Stimulated activated CD8-positive, alpha-beta memory T cell treated with anti-CD3 and anti-CD28 coated beads, Interleukin-15, amount 100 ng/mL, for 1 hour (primary cell): ENCODE measurements at regions not wholly inside any gene's neighbourhood (a gene's known extent, or its start where the extent isn't known, plus 50 kb on each side); places are given as distances from the start of the nearest gene placed in this dataset.

ENCODE experiments used
- DNase-seq: peaks from one replicate; pipeline ENCODE4 v3.0.0-alpha.2; 2020; ENCODE audit warnings: low read depth

DNA sequence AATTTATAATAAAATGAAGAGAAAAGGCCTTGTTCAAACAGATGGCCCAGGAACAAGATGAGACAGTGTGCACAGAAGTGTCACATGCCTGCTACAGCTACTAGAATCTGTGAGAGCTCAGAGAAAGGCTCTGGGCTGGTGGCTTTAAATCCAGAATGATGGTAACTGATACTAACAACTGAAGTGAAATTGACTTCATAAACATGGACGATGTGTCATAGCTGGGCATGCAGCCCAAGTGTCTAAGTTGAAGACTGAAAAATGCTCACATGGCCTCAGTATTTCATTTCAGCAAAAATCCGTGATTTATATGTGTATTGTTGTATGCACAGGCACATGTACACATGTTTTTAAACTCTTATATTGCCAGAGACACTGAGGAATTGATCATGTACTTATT is 208.3 kb upstream of the RUNX1 start:
- no peak for DNase-seq

DNA sequence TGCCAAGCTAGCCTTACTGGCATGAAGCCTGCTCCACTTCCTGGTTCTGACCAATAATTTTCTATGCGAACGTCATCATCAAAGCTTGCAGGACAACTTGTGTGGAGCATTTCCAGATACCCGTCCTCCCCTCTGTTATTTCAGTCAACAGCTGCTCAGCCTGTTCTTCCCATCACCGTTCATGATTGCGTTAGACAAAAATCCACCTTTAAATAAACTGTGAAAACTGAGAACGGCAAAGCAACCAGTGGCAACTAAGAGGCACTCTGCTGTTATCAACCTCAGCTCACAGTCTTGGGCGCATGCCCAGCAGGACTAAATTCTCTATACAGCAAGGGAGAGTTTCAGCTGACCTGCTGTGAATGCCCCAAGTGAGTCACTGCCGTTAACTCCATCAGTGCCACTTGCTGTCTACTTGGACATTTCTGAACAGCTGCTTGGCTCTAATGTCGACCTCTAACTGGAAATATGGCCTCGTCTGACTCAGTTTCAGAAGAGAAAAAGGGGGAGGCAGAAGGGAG is 207.4 kb upstream of the RUNX1 start:
- DNase-seq: no peak

DNA sequence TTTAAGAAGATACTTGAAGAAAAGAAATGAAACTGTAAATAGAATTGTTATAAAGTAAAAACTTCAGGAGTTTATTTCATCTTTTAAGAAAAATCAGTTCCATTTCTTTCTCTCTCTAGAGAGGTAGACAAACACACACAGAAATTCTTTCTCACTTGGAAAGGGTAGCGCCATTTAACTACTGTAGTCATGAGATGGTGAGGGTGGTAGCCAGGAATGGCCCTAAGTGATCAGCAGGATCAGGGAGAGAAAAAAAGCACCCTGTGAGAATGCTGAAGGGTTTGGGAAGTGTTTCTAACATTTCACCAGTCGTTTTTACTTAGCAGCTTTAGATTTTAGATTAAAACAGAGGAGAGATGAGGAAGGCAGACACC is 205.7 kb upstream of the RUNX1 start:
- DNase-seq: no peak

DNA sequence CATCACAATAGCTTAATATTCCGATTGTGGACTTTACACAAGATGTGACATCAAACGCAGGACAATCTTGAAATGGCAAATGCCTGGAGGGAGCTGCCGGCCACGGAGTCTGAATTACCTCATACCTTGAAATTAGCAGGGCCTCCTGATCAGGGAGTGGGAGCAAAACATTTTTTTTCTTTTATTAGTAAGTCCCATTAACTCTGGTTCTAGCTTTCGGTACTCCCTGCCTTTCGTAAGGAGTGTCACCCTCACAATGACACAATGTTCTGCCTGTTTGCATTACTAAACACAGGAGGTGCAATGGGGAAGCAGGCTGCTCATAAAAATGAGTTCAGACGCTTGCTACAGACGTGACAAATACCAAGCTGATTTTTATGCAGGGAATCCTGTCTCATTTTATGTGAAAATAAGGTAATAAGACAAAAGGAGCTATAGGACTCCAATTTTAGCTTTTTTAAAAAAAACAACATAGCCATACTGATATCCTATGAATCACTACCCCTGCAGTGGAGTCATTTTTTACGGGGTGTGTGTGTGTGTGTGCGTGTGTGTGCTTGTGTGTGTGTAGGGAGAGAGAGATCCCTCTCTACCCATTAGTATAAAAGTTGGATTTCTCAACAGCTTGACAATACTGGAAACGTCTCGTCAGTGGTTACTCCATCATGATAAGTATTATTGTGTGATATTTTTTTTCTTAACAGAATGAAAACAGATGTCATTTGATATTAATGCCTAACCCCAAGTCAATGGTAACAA is 205.1 kb upstream of the RUNX1 start:
- DNase-seq: no peak

DNA sequence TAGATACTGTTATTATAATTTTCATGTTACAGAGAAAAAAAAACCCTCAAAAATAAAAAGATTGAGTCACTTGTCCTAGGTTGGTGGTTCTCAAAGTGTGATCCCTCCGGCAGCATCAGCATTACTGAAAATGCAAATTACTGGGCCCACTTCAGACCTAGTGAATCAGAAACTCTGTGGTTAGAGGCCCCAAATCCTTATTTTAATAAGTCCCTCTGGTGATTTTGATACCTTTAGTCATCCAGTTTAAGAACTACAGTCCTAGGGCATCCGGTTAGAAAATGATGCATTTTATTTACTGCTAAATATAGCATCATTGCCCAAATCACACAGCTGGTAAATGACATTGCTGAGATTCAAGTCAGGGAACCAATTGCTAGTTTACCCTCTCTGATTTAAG is 203.7 kb upstream of the RUNX1 start:
- DNase-seq: no peak

DNA sequence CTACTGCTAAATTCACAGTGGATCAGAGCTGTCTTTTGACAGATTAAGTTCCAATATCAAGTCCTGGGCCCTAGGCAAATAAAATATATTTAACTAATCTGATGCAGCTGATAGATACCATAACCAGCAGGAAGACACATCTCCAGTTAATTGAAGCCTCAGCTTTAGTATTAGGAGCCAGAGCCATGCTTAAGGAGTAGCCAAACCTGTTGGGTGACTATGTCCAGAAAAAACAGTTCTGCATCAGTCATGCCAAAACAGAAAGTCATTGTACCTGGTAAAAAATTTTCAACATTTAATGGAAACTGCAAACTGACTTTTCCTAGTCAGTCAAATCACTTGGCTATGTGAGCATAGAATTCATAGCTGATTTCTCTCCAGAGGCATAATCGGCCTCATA is 200.5 kb upstream of the RUNX1 start:
- DNase-seq: no peak

DNA sequence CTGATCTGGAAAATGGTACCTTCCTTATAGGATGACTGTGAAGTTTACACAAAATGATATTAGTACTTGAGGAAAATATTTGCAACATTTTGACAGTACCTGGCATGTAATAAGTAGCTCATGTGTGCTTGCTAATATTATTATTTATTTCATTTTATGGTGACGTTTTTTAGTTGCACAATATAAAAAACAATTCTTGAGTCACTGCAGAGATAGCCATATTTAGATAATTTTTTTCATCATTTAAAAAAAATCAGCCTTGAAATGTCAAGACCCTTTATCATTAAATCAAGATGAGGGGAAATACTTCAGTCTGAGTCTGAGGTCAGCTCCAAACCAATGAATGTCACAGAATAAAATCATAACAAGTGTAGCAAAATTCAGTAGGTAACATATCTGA is 196.8 kb upstream of the RUNX1 start:
- no peak for DNase-seq

DNA sequence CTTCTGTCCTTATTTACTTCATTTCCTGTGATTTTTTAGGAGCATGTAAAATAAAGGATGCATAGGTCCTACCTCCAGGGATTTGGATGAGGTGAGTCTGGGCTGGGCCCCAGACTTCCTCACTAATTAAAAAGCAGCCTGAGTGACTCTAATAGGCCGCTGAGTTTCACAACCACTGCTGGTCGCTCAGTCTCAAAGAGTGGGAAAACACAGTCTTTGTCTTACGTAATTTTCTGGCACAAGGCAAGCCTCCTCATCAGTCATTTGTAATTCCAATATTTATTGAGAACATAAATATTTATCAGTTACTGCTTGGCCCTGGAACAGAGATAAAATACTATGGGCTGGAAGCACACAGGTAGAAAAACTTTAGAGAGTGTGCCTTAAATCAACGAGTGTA is 195.4 kb upstream of the RUNX1 start:
- DNase-seq: no peak

DNA sequence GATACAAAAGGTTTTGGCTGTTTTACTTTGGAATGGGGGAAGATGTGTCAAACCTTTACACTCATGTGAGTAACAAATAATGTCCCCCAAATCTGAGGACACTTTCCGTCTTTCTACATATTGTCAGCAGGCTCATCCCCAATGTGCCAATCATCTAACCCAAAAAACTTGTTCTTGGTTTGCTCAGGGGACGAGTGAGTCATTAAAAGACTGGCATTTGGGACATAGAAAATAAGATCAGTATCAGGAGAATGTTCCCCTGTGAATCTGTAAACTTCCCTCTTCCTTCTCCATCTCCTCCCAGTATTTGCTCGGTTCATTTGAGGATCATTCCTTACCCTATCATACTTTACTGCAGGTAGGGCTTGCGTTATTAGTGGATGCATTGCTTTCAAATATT is 194.1 kb upstream of the RUNX1 start:
- no peak for DNase-seq

DNA sequence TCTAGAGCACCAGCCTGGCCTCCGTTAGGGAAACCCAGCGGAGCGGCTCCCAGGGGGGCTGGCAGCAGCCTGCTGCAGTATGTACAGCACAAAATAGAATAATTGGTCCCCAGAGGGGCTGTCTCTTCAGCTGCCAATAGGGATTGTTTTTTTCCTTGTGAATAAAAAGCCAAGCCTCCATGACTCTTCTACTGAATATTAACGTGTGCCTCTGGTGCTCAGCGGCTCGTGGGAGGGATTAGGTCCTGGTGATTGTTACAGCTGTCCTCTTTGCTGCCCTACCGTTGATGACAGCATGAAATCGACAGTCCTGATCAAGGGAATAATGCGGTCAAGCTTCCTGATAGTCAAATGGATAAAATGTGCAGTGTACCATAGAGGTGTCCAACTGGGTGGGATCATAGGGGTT is 190.7 kb upstream of the RUNX1 start:
- no peak for DNase-seq

DNA sequence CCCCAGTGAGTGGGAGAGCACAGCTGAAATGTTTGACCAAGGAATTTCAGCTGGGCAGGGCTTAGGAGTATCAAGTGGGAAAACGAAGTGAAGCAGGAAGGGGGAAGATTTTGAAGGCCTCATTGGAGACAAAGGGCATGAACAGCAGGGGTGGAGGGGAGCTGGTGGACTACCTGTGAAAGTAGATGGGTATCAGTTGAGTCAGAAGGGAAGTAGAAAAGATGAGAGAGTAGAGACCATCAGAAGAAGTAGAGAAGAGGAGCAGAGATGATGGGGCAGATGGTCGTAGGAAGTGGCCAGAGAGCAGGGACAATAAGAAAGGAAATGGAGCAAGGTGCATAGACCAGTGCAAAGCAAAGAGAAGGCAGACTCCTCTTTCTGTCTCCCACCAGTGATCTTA is 189.0 kb upstream of the RUNX1 start:
- no peak for DNase-seq

DNA sequence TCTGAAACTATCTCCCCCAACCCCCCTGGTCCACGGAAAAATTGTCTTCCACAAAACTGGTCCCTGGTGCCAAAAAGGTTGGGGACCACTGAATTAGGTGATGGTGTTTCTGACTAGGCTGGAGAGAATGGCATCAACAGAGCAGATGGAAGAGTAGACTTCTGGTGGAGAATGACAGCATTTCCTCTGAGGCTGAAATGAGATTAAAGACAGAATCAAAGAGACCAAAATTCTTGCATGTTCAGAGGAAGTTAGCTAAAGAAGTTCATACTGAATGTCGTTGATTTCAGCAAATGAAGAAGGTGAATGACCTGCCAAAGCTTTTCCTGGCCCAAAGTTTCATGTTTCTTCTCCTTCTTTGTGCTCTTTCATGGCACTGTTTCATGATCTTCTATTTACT is 188.2 kb upstream of the RUNX1 start:
- no peak for DNase-seq

DNA sequence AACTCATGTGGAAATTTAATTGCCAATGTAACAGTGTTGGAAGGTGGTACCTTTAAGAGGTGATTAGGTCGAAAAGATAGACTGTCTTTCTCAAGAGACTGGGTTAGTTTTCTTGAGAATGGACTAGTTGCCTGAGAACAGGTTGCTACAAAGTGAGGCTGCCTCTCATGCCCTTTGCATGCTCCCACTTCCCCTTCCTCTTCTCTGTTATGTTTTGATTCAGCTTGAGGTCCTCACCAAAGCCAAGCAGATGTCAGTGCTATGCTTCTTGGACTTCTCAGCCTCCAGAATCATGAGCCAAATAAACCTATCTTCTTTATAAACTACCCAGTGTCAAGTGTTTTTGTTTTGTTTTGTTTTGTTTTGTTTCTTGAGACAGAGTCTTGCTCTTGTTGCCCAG is 187.0 kb upstream of the RUNX1 start:
- no peak for DNase-seq

DNA sequence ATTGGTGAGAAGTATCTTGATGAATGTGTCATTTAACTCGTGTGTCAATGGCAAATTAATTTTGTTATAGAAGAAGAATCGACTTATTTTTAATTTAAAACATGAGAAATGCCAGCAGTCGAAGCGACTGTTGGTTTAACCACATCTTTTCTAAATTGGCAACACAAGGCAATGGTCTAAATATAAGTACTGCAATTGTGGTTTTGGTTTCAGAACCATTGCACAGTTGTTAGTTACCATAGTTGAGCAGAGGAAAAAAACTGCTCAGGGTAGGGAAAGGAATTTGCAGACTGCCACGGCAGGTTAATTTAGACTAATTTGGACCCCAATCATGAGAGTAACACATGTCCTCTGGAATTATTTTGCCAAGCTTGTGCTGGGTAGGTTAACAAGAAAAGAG is 185.6 kb upstream of the RUNX1 start:
- no peak for DNase-seq

DNA sequence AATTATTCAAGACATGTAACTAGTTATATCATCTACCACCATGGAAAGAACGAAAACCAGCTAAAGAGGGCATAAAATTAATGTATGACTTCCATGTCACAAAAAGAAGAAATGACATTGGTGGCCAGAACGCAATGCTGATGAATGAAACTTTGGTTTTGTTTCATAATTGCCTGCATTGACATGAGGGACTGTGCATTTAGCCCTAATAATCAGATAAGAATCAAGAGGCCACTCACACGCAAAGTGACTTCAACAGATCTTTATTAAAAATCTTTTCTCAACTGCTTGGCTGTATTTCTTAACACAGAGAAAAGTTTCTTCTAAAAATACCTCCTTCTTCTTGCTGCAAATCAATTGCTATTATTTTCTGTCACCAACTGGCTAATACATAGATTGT is 184.7 kb upstream of the RUNX1 start:
- DNase-seq: no peak

DNA sequence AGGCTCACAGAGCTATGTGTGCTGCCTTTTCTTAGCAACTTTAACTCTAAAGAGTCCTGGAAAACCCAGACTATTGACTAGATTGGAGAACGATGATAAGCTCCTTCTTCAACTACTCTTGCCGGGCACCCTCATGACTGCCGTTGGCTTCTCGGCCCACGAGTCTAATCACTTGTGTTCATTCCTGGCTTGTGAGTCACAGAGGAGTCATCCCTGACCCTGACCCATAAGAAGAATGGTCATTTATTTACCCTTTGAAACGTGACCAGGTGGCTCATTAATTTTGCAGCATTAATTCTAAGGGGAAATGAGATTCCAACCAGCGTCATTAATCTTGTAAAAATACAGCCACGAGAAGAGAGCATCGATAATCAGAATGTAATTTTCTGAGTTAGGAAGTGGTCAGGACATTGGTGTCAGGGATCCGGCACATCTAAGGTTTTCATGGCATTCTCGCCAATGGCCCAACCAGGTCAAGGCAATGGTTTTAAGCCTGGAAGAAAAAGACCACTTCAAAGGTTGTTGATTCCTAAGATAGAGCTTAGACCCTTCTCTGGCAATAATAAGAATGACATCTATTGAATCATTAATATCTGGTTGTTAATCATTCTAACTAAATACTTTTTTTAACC is 183.6 kb upstream of the RUNX1 start:
- DNase-seq: no peak

DNA sequence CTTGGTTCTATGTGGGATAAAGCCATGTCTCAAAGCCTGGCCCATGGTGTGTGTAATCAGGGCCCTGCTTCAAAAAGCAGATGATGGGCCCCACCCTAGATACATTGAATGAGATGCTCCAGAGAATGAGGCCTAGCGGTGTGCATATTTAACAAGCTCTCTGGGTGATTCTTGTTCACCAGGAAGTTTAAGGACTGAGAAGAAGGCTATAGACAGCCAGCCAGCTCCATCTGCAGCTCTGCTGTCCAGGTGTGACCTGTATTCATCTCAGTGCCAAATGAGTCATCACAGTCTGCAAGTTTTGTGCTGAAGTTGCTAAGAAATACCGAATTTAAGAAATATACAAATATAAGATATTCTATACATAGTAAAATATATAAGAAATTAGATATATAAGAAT is 182.0 kb upstream of the RUNX1 start:
- no peak for DNase-seq

DNA sequence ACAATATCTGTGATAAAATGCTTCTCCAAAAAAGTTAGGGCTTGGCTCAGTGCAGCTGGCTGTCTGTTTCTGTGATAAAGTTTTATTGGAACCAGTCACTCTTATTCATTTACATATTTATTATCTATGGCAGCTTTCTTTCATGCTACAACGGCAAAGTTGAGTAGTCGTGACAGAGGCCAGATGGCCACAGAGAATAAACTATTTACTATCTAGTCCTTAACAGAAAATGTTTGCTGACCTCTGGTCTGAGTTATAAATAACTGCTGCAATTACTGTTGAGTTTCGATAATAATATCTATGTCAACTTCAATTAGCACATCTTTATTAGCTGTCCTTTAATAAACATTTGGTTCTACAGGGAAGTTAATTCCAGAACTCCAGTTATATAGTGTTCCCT is 180.2 kb upstream of the RUNX1 start:
- DNase-seq: no peak

DNA sequence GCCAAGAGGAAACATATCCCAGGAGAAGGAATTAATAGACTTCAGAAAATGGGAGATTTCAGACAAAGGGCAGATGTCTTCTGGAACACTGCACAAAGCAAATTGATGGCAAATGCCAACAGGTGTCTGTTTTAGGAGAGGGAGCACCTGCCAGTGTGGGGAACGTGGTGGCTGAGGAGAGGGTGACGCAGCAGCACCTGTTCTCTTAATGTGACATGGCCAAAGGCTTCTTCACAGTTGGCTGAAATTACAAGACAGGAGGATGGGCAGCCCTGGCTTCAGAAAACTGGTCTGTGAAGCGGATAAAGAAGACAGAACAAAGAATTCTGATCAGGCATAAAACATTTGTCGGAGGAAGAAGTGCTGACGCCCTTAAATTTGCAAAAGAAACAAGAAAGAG is 178.7 kb upstream of the RUNX1 start:
- no peak for DNase-seq

DNA sequence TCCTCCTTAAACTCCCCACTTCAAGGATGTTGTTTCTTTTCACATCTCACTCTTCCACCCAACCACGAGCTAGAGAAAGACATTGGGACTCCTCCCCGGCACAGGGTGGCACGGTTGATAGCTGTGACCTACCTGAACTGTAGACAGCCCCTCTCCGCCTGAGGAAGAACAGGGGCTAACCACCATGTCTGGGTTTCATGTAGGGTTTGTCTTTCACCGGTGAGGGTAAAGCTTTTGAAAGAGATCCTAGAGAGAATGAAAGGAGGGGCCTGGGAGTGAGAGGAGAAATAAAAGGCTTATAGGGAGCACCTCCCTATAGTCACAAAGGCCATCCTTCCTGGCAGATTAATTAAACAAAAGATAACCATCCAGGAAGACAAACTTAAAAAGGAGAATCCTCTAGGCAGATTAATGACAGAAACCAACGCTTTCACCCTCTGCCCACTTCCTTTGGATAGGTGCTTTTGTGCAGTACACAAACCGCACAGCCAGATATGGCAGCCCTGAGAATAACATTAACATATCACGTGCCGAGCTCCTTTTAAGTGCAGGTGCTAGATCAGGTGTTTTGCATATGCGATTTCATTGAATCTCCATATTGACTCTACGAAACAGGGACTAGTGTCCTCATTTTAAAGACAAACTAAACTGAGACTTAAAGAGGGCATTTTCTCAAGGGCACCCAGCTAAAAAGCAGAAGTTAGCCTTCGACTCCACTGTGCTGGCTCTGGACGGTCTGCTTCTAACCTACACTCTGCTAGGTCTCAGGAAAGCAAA is 178.1 kb upstream of the RUNX1 start:
- no peak for DNase-seq

DNA sequence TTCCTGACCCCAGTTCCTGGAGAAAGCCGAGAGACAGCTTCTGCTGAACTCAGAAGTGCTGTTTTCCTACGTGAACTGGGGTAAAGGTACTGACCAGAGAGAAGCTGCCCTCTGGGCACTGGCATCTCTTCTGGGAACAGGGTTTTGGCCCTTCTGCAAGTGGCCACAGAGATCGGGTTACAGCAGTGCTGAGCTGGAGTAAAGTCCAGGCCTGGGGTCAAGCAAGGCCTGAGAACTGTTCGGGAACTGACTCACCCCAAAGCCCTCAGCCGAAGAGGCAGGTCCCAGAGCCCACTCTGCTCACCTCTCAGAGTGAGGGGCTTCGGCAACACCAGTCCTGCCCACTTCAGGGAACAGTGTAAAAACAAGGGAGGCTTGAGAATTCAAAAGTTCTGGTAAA is 177.2 kb upstream of the RUNX1 start:
- DNase-seq: no peak

DNA sequence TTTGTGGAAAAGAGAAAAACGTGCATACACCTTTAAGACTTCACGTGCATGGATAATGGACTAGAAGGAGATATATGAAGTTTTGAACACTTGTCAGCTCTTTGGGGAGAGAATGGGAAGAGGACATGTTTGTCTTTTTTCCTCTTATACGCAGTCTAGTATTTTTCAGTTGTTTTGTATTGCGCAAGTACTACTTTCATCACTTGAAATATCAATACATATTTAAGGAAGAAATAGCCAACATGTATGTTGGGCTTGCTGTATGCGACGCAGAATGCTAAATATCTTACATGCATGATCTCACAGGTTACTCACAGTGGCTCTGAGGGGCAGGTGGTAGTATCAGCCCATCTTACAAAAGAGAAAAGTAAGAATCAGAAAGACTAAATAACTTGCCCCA is 176.5 kb upstream of the RUNX1 start:
- DNase-seq: no peak

DNA sequence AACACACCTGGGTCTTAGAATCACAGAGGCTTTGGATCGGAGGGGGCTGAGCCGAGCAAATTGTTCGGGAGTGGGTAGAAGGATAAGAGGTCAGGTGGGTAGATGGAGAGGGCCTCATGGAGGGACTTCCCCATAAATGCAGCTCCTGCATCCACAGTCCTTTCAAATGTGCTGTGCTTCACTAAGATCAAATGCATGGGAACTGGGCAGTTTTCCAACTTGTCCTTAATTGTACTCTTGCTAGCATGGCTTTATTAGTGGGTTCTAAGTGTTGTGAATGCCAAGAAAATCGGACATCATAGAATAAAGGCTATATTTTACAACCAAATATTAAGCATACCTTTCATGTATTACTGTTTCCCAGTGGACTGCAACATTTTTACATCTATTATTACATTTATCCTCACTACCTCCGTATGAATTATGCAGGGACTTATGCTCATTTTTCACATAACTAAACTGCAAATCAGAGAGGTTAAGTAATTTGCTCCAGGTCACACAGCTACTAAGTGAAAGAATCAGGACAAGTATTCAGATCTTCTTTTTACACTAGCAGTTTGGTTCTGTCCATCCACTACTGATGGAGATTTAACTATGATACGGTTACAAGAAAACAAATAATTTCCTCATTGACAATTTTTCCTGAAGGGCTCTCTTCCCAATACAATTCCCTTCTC is 174.5 kb upstream of the RUNX1 start:
- DNase-seq: no peak
